GM19455 (cell line): ENCODE measurements at regions not wholly inside any gene's neighbourhood (a gene's known extent, or its start where the extent isn't known, plus 50 kb on each side); places are given as distances from the start of the nearest gene placed in this dataset.
"Not testable (repeated sequence)": the region's sequence is repeated elsewhere in the genome, so short reads cannot be mapped to it uniquely, and the experiment has no call there.

ENCODE experiments used
- ATAC-seq: cut with Tn5 transposase; IDR thresholded peaks from one replicate; pipeline ENCODE4 v1.9.1; 2021; ENCODE audit not compliant: unreplicated experiment

- ATAC-seq = no peak
Observed at GRCh38 chr4:189207872-189208271, 732.8 kb upstream of the FRG1 start.

- no peak for ATAC-seq
Observed at GRCh38 chr4:189215574-189215973, 725.1 kb upstream of the FRG1 start.

- ATAC-seq = no peak
Observed at GRCh38 chr4:189221691-189222090, 719.0 kb upstream of the FRG1 start.

- no peak for ATAC-seq
Observed at GRCh38 chr4:189228726-189229125, 711.9 kb upstream of the FRG1 start.

- ATAC-seq = no peak
Observed at GRCh38 chr4:189232274-189232673, 708.4 kb upstream of the FRG1 start.

- ATAC-seq = not testable (repeated sequence)
Observed at GRCh38 chr4:189233754-189234153, 706.9 kb upstream of the FRG1 start.

- not testable (repeated sequence) for ATAC-seq
Observed at GRCh38 chr4:189234948-189235347, 705.7 kb upstream of the FRG1 start.

GRCh38 chr4:189235599-189235998 lies 705.1 kb upstream of the FRG1 start:
- ATAC-seq = no peak

- not testable (repeated sequence) for ATAC-seq
Observed at GRCh38 chr4:189236321-189236720, 704.4 kb upstream of the FRG1 start.

GRCh38 chr4:189237340-189237739 lies 703.3 kb upstream of the FRG1 start:
- no peak for ATAC-seq

GRCh38 chr4:189255636-189256035 lies 685.0 kb upstream of the FRG1 start:
- no peak for ATAC-seq

- no peak for ATAC-seq
Observed at GRCh38 chr4:189261475-189261874, 679.2 kb upstream of the FRG1 start.

GRCh38 chr4:189265515-189265914 lies 675.2 kb upstream of the FRG1 start:
- no peak for ATAC-seq

GRCh38 chr4:189267312-189267965 lies 673.2 kb upstream of the FRG1 start:
- no peak for ATAC-seq

- ATAC-seq = no peak
Observed at GRCh38 chr4:189278597-189279165, 662.0 kb upstream of the FRG1 start.

GRCh38 chr4:189279188-189279587 lies 661.5 kb upstream of the FRG1 start:
- no peak for ATAC-seq

GRCh38 chr4:189285377-189285776 lies 655.3 kb upstream of the FRG1 start:
- ATAC-seq = no peak

- ATAC-seq = no peak
Observed at GRCh38 chr4:189291939-189292338, 648.7 kb upstream of the FRG1 start.

- ATAC-seq = no peak
Observed at GRCh38 chr4:189293459-189293858, 647.2 kb upstream of the FRG1 start.

GRCh38 chr4:189294574-189294973 lies 646.1 kb upstream of the FRG1 start:
- ATAC-seq = no peak

GRCh38 chr4:189299706-189300105 lies 641.0 kb upstream of the FRG1 start:
- no peak for ATAC-seq

GRCh38 chr4:189301692-189302091 lies 639.0 kb upstream of the FRG1 start:
- ATAC-seq = no peak

GRCh38 chr4:189302719-189303118 lies 638.0 kb upstream of the FRG1 start:
- no peak for ATAC-seq
